Hepatocyte (in vitro differentiated cells): ENCODE measurements at regions not wholly inside any gene's neighbourhood (a gene's known extent, or its start where the extent isn't known, plus 50 kb on each side); places are given as distances from the start of the nearest gene placed in this dataset.

ENCODE experiments used
- DNase-seq: peaks from one replicate; pipeline ENCODE4 v3.0.0-alpha.2; 2016; ENCODE audit warnings: low spot score
- H2AFZ ChIP-seq: fragments of 200-600 bp; sonication (generic); 2 replicates; pipeline ENCODE4 v1.6.0; 2016; ENCODE audit warnings: antibody characterized with exemption, mild to moderate bottlenecking
- H3K27ac ChIP-seq: fragments of 200-600 bp; sonication (generic); 2 replicates; pipeline ENCODE4 v1.5.1; 2016; ENCODE audit warnings: mild to moderate bottlenecking
- H3K27me3 ChIP-seq: fragments of 200-600 bp; sonication (generic); 2 replicates; pipeline ENCODE4 v1.6.1; 2016
- H3K36me3 ChIP-seq: fragments of 200-600 bp; sonication (generic); replicated peaks from 2 replicates; pipeline ENCODE4 v1.5.1; 2016; ENCODE audit warnings: low read depth; ENCODE audit not compliant: insufficient read depth
- H3K4me1 ChIP-seq: fragments of 200-600 bp; sonication (generic); 2 replicates; pipeline ENCODE4 v1.5.1; 2016; ENCODE audit warnings: mild to moderate bottlenecking, moderate library complexity; ENCODE audit not compliant: insufficient read depth
- H3K4me2 ChIP-seq: fragments of 200-600 bp; sonication (generic); 2 replicates; pipeline ENCODE4 v1.6.0; 2016
- H3K4me3 ChIP-seq: fragments of 200-600 bp; sonication (generic); 2 replicates; pipeline ENCODE4 v1.5.1; 2016; ENCODE audit warnings: mild to moderate bottlenecking
- H3K79me2 ChIP-seq: fragments of 200-600 bp; sonication (generic); 2 replicates; pipeline ENCODE4 v1.6.0; 2017; ENCODE audit warnings: mild to moderate bottlenecking
- H3K9me2 ChIP-seq: fragments of 200-600 bp; sonication (generic); replicated peaks from 2 replicates; pipeline ENCODE4 v1.6.0; 2017; ENCODE audit warnings: mild to moderate bottlenecking; ENCODE audit not compliant: insufficient read depth
- H3K9me3 ChIP-seq: fragments of 200-600 bp; sonication (generic); 2 replicates; pipeline ENCODE4 v1.5.1; 2016; ENCODE audit warnings: low read depth, mild to moderate bottlenecking
- H4K20me1 ChIP-seq: fragments of 200-600 bp; sonication (generic); 2 replicates; pipeline ENCODE4 v1.6.0; 2016; ENCODE audit warnings: mild to moderate bottlenecking; ENCODE audit not compliant: insufficient read depth, poor library complexity, severe bottlenecking
- CTCF ChIP-seq: fragments of 200-600 bp; sonication (generic); IDR thresholded peaks from 2 replicates; pipeline ENCODE4 v1.5.1; 2016; ENCODE audit warnings: antibody characterized with exemption, mild to moderate bottlenecking; ENCODE audit not compliant: poor library complexity
- EZH2 ChIP-seq: fragments of 200-600 bp; sonication (generic); IDR thresholded peaks from 2 replicates; pipeline ENCODE4 v1.6.1; 2016; ENCODE audit warnings: antibody characterized with exemption, mild to moderate bottlenecking, borderline replicate concordance
- EZH2phosphoT487 ChIP-seq: fragments of 200-600 bp; sonication (generic); IDR thresholded peaks from one replicate; pipeline ENCODE4 v1.6.1; 2018; ENCODE audit warnings: antibody characterized with exemption, mild to moderate bottlenecking, low read depth, moderate library complexity; ENCODE audit not compliant: unreplicated experiment, severe bottlenecking
- WGBS: methylation state at CpG from one replicate; pipeline ENCODE4 v1.1.6; 2016; ENCODE audit warnings: low lambda C conversion rate; ENCODE audit errors: missing lambda C conversion rate; 5-methylcytosine and 5-hydroxymethylcytosine counted together

GRCh38 chr2:137729305-137729704, 235.0 kb upstream of the HNMT start:
- Histone ChIP-seq H2AFZ (no peak overlapping the region), H3K4me2 (no peak overlapping the region), H3K79me2 (no peaks in the 10 kb centered on the region), H3K36me3 (no peaks in the 10 kb centered on the region), H3K27me3 (no peaks in the 10 kb centered on the region), H3K4me1 (no peaks in the 10 kb centered on the region), H4K20me1 (no peaks in the 10 kb centered on the region), H3K4me3 (no peak overlapping the region), H3K27ac (no peak overlapping the region), H3K9me3 (peaks cover 9% of the 10 kb centered on the region), H3K9me2 (no peaks in the 10 kb centered on the region)
- TF ChIP-seq CTCF: no peak
- no peak for TF ChIP-seq EZH2
- TF ChIP-seq EZH2phosphoT487: no peak
- no peak for DNase-seq
- WGBS: 52% methylated on average over 3 of the region's 3 CpGs

- Histone ChIP-seq H3K4me2 (no peak overlapping the region), H3K36me3 (no peaks in the 10 kb centered on the region), H3K27me3 (no peaks in the 10 kb centered on the region), H3K9me2 (no peaks in the 10 kb centered on the region), H3K4me1 (no peaks in the 10 kb centered on the region), H3K79me2 (no peaks in the 10 kb centered on the region), H3K9me3 (no peaks in the 10 kb centered on the region), H3K4me3 (no peak overlapping the region), H3K27ac (no peak overlapping the region), H4K20me1 (no peaks in the 10 kb centered on the region), H2AFZ (no peak overlapping the region)
- no peak for DNase-seq
- TF ChIP-seq EZH2: no peak
- TF ChIP-seq EZH2phosphoT487: no peak
- no peak for TF ChIP-seq CTCF
Measured at GRCh38 chr2:137737559-137737958, 226.7 kb upstream of the HNMT start.

- H3K9me2 ChIP-seq: no peaks in the 10 kb centered on the region
- no peak overlapping the region for H3K27ac ChIP-seq
- no peak overlapping the region for H3K4me2 ChIP-seq
- DNase-seq: no peak
- no peaks in the 10 kb centered on the region for H3K79me2 ChIP-seq
- no peaks in the 10 kb centered on the region for H4K20me1 ChIP-seq
- H2AFZ ChIP-seq: no peak overlapping the region
- H3K4me1 ChIP-seq: no peaks in the 10 kb centered on the region
- H3K4me3 ChIP-seq: no peak overlapping the region
- H3K9me3 ChIP-seq: no peaks in the 10 kb centered on the region
- H3K36me3 ChIP-seq: no peaks in the 10 kb centered on the region
- H3K27me3 ChIP-seq: no peaks in the 10 kb centered on the region
- 60% methylated on average over 5 of the region's 5 CpGs for WGBS
- TF ChIP-seq EZH2phosphoT487 (no peak), EZH2 (no peak)
Measured at GRCh38 chr2:137741784-137742362, 222.4 kb upstream of the HNMT start.

- Histone ChIP-seq H4K20me1 (no peaks in the 10 kb centered on the region), H2AFZ (no peak overlapping the region), H3K9me3 (no peaks in the 10 kb centered on the region), H3K4me2 (no peak overlapping the region), H3K27ac (no peak overlapping the region), H3K4me3 (no peak overlapping the region), H3K27me3 (no peaks in the 10 kb centered on the region), H3K4me1 (no peaks in the 10 kb centered on the region), H3K79me2 (no peaks in the 10 kb centered on the region), H3K36me3 (no peaks in the 10 kb centered on the region), H3K9me2 (no peaks in the 10 kb centered on the region)
- TF ChIP-seq EZH2: no peak
- no peak for TF ChIP-seq CTCF
- TF ChIP-seq EZH2phosphoT487: no peak
- DNase-seq: no peak
Measured at GRCh38 chr2:137747509-137747908, 216.8 kb upstream of the HNMT start.
